Ovary (tissue), 3 donors: ENCODE measurements at regions not wholly inside any gene's neighbourhood (a gene's known extent, or its start where the extent isn't known, plus 50 kb on each side); places are given as distances from the start of the nearest gene placed in this dataset.

Experiments used
- EP300 ChIP-seq: sonication (generic); formaldehyde crosslinking; IDR thresholded peaks from one replicate; pipeline ENCODE4 v1.6.1; 2017; ENCODE audit warnings: antibody characterized with exemption
- TF ChIP-seq, protein P1 (sequence below), 3 donors: fragments of 450-650 bp in 2 of 3; fragments of 200-600 bp in 1 of 3; IDR thresholded peaks; one replicate each; pipeline versions ENCODE4 v1.5.1 to v1.8.0; 2016 to 2022; ENCODE audit warnings: antibody characterized with exemption in 3 of 3, mild to moderate bottlenecking in 1 of 3
- donor health status: DM: no; HTN: no; CAD: no.

DNA sequence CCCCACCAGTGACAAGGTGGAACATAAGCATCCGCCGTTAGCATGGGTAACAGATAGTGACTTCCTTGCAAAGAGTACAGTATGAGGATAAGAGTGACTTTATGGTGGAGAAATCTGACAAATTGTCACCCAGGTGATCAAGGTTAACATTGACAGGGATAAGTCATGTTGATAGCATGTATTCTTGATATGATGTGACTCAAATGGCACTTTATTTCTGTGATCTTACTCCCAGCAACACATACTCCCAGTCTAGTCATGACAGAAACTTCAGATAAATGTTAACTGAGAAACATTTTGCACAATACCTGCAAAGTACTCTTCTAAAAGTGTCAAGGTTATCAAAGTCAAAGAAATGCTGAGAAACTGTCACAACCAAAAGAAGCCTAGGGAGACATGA is 588.6 kb upstream of the KIF2B start:
- no peak for TF ChIP-seq EP300
- TF ChIP-seq, protein P1, sequence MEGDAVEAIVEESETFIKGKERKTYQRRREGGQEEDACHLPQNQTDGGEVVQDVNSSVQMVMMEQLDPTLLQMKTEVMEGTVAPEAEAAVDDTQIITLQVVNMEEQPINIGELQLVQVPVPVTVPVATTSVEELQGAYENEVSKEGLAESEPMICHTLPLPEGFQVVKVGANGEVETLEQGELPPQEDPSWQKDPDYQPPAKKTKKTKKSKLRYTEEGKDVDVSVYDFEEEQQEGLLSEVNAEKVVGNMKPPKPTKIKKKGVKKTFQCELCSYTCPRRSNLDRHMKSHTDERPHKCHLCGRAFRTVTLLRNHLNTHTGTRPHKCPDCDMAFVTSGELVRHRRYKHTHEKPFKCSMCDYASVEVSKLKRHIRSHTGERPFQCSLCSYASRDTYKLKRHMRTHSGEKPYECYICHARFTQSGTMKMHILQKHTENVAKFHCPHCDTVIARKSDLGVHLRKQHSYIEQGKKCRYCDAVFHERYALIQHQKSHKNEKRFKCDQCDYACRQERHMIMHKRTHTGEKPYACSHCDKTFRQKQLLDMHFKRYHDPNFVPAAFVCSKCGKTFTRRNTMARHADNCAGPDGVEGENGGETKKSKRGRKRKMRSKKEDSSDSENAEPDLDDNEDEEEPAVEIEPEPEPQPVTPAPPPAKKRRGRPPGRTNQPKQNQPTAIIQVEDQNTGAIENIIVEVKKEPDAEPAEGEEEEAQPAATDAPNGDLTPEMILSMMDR (IDR thresholded peaks at IDR 0.05): no peak
